ENCODE measurements at regions not wholly inside any gene's neighbourhood (a gene's known extent, or its start where the extent isn't known, plus 50 kb on each side); places are given as distances from the start of the nearest gene placed in this dataset.

GRCh38 chr6:129920103-129920798, 59.1 kb upstream of the TMEM244 start:
- DNase-seq (ENCODE audit: low read depth) = no peak

GRCh38 chr6:129911732-129912131, 50.6 kb upstream of the TMEM244 start:
- DNase-seq (ENCODE audit: low read depth) = no peak

Measured in activated T-cell treated with anti-CD3 and anti-CD28 coated beads for 24 hours (primary cell).